Osteocyte (in vitro differentiated cells): ENCODE measurements at regions not wholly inside any gene's neighbourhood (a gene's known extent, or its start where the extent isn't known, plus 50 kb on each side); places are given as distances from the start of the nearest gene placed in this dataset.

Experiments
- DNase-seq: peaks from one replicate; pipeline ENCODE4 v3.0.0; 2021; ENCODE audit warnings: mixed read lengths; ENCODE audit not compliant: unreplicated experiment; ENCODE audit errors: extremely low spot score
- H3K27ac Mint-ChIP-seq: one replicate; pipeline ENCODE4 v1.8.0; 2021; ENCODE audit warnings: mild to moderate bottlenecking, mixed read lengths; ENCODE audit not compliant: unreplicated experiment
- H3K27me3 Mint-ChIP-seq: one replicate; pipeline ENCODE4 v1.8.0; 2021; ENCODE audit warnings: mixed read lengths; ENCODE audit not compliant: unreplicated experiment
- H3K36me3 Mint-ChIP-seq: one replicate; pipeline ENCODE4 v1.8.0; 2021; ENCODE audit warnings: mixed read lengths; ENCODE audit not compliant: unreplicated experiment
- H3K4me1 Mint-ChIP-seq: one replicate; pipeline ENCODE4 v1.8.0; 2021; ENCODE audit warnings: mixed read lengths; ENCODE audit not compliant: unreplicated experiment
- H3K4me3 Mint-ChIP-seq: one replicate; pipeline ENCODE4 v1.8.0; 2021; ENCODE audit warnings: mild to moderate bottlenecking, moderate library complexity, mixed read lengths; ENCODE audit not compliant: unreplicated experiment
- H3K9me3 Mint-ChIP-seq: one replicate; pipeline ENCODE4 v1.8.0; 2021; ENCODE audit warnings: mixed read lengths; ENCODE audit not compliant: unreplicated experiment
- TF ChIP-seq, protein P1 (sequence below): fragments of 200-600 bp; sonication (generic); IDR thresholded peaks from 2 replicates; pipeline ENCODE4 v1.5.0; 2021; ENCODE audit warnings: antibody characterized with exemption, mild to moderate bottlenecking, moderate library complexity

- no peak for DNase-seq
- no peaks in the 10 kb centered on the region for H3K36me3 Mint-ChIP-seq
- no peak overlapping the region for H3K27ac Mint-ChIP-seq
- H3K9me3 Mint-ChIP-seq = no peaks in the 10 kb centered on the region
- no peak overlapping the region for H3K4me3 Mint-ChIP-seq
- TF ChIP-seq, protein P1, sequence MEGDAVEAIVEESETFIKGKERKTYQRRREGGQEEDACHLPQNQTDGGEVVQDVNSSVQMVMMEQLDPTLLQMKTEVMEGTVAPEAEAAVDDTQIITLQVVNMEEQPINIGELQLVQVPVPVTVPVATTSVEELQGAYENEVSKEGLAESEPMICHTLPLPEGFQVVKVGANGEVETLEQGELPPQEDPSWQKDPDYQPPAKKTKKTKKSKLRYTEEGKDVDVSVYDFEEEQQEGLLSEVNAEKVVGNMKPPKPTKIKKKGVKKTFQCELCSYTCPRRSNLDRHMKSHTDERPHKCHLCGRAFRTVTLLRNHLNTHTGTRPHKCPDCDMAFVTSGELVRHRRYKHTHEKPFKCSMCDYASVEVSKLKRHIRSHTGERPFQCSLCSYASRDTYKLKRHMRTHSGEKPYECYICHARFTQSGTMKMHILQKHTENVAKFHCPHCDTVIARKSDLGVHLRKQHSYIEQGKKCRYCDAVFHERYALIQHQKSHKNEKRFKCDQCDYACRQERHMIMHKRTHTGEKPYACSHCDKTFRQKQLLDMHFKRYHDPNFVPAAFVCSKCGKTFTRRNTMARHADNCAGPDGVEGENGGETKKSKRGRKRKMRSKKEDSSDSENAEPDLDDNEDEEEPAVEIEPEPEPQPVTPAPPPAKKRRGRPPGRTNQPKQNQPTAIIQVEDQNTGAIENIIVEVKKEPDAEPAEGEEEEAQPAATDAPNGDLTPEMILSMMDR = no peak
- no peaks in the 10 kb centered on the region for H3K4me1 Mint-ChIP-seq
- no peaks in the 10 kb centered on the region for H3K27me3 Mint-ChIP-seq
These were observed 508.5 kb downstream of the EPHA4 start for GRCh38 chr2:221063568-221063967.

DNA sequence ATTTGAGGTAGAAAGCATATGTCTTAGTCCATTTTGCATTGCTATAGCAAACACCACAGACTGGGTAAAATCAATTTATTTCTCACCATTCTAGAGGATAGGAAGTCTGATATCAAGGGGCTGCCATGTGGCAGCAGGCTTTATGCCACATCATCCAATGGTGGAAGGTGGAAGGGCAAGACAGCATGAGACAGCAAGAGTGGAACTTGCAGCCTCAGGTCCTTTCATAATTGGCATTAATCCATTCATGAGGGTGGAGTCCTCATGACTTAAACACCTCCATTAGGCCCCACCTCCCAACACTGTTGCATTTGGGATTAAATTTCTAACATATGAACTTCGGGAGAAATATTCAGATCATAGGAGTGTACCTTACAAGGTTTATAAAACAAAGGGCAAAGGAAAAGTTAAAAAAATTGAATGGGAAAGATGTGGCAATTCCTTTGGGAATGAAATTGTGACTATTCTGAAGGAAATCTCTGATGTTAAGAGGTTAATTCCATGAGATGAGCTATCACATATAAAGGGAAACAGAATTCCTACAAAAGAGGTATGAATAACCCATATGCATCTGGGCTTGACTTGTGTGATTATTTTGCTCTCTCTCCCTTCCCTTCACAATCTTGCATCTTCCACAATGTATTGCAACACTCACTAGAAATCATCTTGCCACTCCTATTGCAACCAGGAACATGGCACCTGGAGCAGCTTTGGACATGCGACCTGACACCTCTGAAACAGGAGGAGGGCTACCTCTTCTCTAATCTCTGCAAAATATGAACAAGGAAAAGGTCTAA lies 507.8 kb downstream of the EPHA4 start:
- no peaks in the 10 kb centered on the region for H3K4me1 Mint-ChIP-seq
- no peak overlapping the region for H3K27ac Mint-ChIP-seq
- no peak for DNase-seq
- no peaks in the 10 kb centered on the region for H3K36me3 Mint-ChIP-seq
- TF ChIP-seq, protein P1 = no peak
- H3K4me3 Mint-ChIP-seq = no peak overlapping the region
- no peaks in the 10 kb centered on the region for H3K27me3 Mint-ChIP-seq
- H3K9me3 Mint-ChIP-seq = no peaks in the 10 kb centered on the region

DNA sequence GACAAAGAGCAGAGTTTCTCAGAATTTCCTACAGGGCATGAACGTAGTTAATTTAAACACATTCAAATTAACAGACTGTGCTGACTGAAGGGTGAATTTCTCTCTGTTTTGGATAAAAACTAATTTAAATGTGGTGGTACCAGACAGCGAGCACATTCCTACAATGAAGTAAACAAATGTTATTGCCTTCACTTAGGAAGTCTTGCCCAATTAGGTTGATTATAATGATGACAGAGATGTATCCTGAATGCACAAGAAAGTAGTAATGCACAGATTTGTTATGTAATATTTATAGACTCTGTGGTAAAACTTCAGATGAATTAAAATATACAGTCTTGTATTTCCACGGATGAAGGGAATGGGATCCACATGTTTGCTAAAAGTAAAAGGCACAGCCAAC lies 507.2 kb downstream of the EPHA4 start:
- H3K4me3 Mint-ChIP-seq = no peak overlapping the region
- TF ChIP-seq, protein P1 = no peak
- no peaks in the 10 kb centered on the region for H3K9me3 Mint-ChIP-seq
- H3K27ac Mint-ChIP-seq = no peak overlapping the region
- DNase-seq = no peak
- no peaks in the 10 kb centered on the region for H3K36me3 Mint-ChIP-seq
- no peaks in the 10 kb centered on the region for H3K4me1 Mint-ChIP-seq
- H3K27me3 Mint-ChIP-seq = no peaks in the 10 kb centered on the region

GRCh38 chr2:221068123-221068522 lies 504.0 kb downstream of the EPHA4 start:
- H3K27me3 Mint-ChIP-seq = no peaks in the 10 kb centered on the region
- peaks cover 15% of the 10 kb centered on the region for H3K9me3 Mint-ChIP-seq
- H3K27ac Mint-ChIP-seq = no peak overlapping the region
- no peak overlapping the region for H3K4me3 Mint-ChIP-seq
- TF ChIP-seq, protein P1 = peak; percentile 13
- no peak for DNase-seq
- H3K4me1 Mint-ChIP-seq = no peaks in the 10 kb centered on the region
- H3K36me3 Mint-ChIP-seq = no peaks in the 10 kb centered on the region

GRCh38 chr2:221070106-221070505 lies 502.0 kb downstream of the EPHA4 start:
- TF ChIP-seq, protein P1 = no peak
- Mint-ChIP-seq H3K9me3 (peaks cover 15% of the 10 kb centered on the region), H3K27ac (no peak overlapping the region), H3K27me3 (no peaks in the 10 kb centered on the region), H3K36me3 (no peaks in the 10 kb centered on the region), H3K4me1 (peaks cover 7% of the 10 kb centered on the region), H3K4me3 (no peak overlapping the region)
- no peak for DNase-seq
